ENCODE measurements at regions not wholly inside any gene's neighbourhood (a gene's known extent, or its start where the extent isn't known, plus 50 kb on each side); places are given as distances from the start of the nearest gene placed in this dataset.

GRCh38 chr14:51145246-51145645, 50.3 kb upstream of the TRIM9 start:
- DNase-seq = no peak

GRCh38 chr14:51147183-51147582, 52.3 kb upstream of the TRIM9 start:
- no peak for DNase-seq

GRCh38 chr14:51155326-51155725, 60.4 kb upstream of the TRIM9 start:
- no peak for DNase-seq

GRCh38 chr14:51157012-51157411, 62.1 kb upstream of the TRIM9 start:
- DNase-seq = peak; percentile 43

- no peak for DNase-seq
These were observed 66.0 kb upstream of the TRIM9 start for GRCh38 chr14:51160871-51161270.

- DNase-seq = no peak
These were observed 70.5 kb upstream of the TRIM9 start for GRCh38 chr14:51165415-51165814.

GRCh38 chr14:51167587-51168214, 72.3 kb upstream of the TMX1 start:
- DNase-seq = no peak

- DNase-seq = no peak
These were observed 71.8 kb upstream of the TMX1 start for GRCh38 chr14:51168215-51168613.

GRCh38 chr14:51173863-51174262, 66.2 kb upstream of the TMX1 start:
- no peak for DNase-seq

GRCh38 chr14:51176839-51177238, 63.2 kb upstream of the TMX1 start:
- peak; percentile 23 for DNase-seq

GRCh38 chr14:51180577-51180976, 59.5 kb upstream of the TMX1 start:
- no peak for DNase-seq

- DNase-seq = peak; percentile 73
These were observed 57.9 kb upstream of the TMX1 start for GRCh38 chr14:51182131-51182565.

- no peak for DNase-seq
These were observed 54.9 kb upstream of the TMX1 start for GRCh38 chr14:51185180-51185579.

GRCh38 chr14:51185754-51186153, 54.3 kb upstream of the TMX1 start:
- no peak for DNase-seq

- DNase-seq = no peak
These were observed 51.4 kb upstream of the TMX1 start for GRCh38 chr14:51188566-51189185.

GRCh38 chr14:51189600-51190376, 50.3 kb upstream of the TMX1 start:
- no peak for DNase-seq

Measured in NCI-H446 treated with DMSO at 0.1 percent for 48 hours (cell line).